LNCAP (cell line): ENCODE measurements at regions not wholly inside any gene's neighbourhood (a gene's known extent, or its start where the extent isn't known, plus 50 kb on each side); places are given as distances from the start of the nearest gene placed in this dataset.

Experiments
- CTCF ChIP-seq: fragments of 450-650 bp; IDR thresholded peaks from 2 replicates; pipeline ENCODE4 v1.5.1; 2017; ENCODE audit warnings: mild to moderate bottlenecking

GRCh38 chr6:125392682-125393081, 90.9 kb upstream of the HDDC2 start:
- TF ChIP-seq CTCF = no peak

GRCh38 chr6:125393449-125393858, 91.7 kb upstream of the HDDC2 start:
- TF ChIP-seq CTCF = no peak

GRCh38 chr6:125406741-125407140, 105.0 kb upstream of the HDDC2 start:
- no peak for TF ChIP-seq CTCF

- TF ChIP-seq CTCF = no peak
Observed at GRCh38 chr6:125414507-125414906, 112.7 kb upstream of the HDDC2 start.

GRCh38 chr6:125415913-125416312, 114.1 kb upstream of the HDDC2 start:
- TF ChIP-seq CTCF = no peak

- no peak for TF ChIP-seq CTCF
Observed at GRCh38 chr6:125421836-125422235, 120.1 kb upstream of the HDDC2 start.

- TF ChIP-seq CTCF = no peak
Observed at GRCh38 chr6:125423047-125423446, 121.3 kb upstream of the HDDC2 start.

GRCh38 chr6:125431971-125432370, 130.2 kb upstream of the HDDC2 start:
- TF ChIP-seq CTCF = no peak
